ENCODE measurements at regions not wholly inside any gene's neighbourhood (a gene's known extent, or its start where the extent isn't known, plus 50 kb on each side); places are given as distances from the start of the nearest gene placed in this dataset.

GRCh38 chr2:181146171-181146570 is 165.8 kb downstream of the UBE2E3 start:
- TF ChIP-seq CTCF (IDR thresholded peaks at IDR 0.05) (no peak), POLR2A (IDR thresholded peaks at IDR 0.05) (no peak), POLR2AphosphoS5 (IDR thresholded peaks at IDR 0.05; ENCODE audit: insufficient read depth in 1 of 2, low read depth in 1 of 2) (no peak)

All from vagina (tissue), 2 donors.